ENCODE measurements at regions not wholly inside any gene's neighbourhood (a gene's known extent, or its start where the extent isn't known, plus 50 kb on each side); places are given as distances from the start of the nearest gene placed in this dataset.

DNA sequence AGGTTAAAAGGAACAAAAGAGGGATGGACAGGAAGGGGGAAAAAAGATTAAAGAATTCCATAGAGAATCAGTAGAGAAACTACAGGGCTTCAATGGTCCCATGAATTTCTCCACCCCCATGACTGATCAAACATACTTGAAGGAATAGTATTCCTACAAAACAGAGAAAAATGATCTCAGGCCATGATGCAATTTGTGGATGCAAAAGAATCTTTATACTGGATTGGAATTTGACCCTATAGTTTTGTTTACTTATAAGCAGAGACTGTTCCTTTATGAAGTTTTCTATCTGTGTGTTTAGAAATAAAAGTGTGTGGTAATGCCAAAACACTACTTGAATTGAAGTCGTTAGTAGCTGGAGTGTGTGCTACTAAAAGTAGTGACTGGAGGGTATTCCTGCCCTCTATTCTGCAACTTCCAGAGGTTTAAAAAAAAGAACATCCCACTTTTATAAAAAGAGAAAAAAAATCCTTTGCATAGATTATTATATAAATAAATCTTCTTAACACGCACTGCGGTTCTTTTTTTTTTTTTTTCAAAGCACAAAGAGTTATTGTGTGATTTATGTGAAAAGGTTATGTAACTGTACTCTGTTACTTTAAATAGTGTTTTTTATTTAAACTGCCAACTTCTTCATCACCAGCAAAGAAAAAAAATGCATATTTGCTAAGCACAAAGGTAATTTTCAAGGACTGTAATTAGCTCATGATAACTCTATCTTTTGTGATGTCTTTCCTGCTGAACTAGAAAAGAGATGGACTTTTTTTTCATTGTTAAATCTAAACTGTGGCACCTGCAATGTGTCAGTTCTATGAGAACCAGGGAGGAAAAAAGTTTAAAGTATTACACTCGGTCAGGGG lies 214.5 kb upstream of the CITED2 start:
- no peak for DNase-seq

DNA sequence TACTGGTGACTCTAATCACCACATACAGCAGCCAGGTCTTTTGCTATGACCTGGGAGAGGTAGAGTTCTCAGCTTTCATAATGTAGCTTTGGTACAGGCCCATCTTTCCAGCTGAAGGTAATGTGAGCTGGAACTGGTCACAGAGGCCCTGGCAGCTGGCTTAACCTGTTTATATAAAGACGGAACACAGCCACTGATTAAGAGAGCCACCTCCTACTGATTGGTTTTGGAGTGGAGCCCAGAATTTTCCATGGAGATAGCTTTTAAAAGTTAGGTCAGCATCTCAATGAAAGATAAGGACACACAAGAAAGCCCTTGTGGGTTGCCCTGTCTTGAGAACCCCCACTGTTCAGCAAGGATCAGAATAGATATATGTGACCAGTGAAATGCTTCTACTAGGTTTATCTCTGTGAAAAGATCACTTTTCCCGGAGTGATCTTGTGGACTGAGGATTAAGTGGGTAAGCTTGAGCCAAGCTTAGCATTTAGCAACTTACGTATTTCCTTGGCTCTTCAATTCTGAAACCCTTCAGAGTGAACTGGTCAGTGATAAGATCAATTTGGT lies 213.7 kb upstream of the CITED2 start:
- peak; percentile 33 to 52 for DNase-seq

DNA sequence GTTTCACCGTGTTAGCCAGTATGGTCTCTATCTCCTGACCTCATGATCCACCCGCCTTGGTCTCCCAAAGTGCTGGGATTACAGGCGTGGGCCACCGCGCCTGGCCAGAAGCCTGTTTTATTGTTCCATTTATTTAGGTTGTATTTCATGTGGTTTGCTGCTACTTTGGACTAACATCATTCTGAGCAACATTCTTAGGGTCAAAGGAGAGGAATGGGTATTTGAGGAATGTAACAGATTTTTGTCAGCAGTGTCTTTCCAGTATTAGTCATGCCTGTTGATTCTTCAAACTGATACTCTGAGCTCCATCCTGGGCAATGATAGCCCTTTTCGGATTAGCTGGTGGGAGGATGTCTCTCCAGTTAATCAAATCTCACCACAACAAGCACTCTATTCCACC lies 213.0 kb upstream of the CITED2 start:
- no peak for DNase-seq

DNA sequence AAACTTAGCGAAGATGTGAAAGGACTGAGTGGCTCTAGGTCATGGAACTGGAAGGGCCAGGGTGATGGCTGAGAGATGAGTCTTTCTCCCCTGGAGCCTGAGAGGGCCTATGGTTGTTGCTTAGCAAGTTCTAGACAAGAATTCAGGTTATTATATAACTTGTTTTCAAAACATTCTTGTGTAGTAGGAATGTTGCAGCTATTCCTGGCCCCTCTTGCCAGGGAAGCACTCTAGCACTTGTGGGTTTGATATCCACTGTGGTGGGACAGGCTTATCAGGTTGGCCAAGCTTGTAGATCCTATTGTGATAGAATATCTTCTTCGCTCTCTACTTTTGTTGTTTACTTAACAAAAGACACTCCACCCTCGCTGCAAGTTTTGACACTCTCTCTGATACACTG lies 211.8 kb upstream of the CITED2 start:
- DNase-seq, result no peak

DNA sequence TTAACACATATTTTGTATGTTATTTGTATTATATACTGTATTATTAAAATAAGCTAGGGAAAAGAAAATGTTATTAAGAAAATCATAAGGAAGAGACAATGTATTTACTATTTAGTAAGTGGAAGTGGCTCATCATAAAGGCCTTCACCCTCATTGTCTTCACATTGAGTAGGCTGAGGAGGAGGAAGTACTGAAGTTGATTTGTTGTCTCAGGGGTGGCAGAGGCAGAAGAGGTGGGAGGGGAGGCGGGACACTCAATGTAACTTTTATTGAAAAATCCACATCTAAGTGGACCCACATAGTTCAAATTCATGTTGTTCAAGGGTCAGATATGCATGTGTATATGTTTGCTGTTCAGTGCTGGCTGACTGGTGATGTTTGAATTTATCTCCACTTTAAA lies 210.2 kb upstream of the CITED2 start:
- no peak for DNase-seq

DNA sequence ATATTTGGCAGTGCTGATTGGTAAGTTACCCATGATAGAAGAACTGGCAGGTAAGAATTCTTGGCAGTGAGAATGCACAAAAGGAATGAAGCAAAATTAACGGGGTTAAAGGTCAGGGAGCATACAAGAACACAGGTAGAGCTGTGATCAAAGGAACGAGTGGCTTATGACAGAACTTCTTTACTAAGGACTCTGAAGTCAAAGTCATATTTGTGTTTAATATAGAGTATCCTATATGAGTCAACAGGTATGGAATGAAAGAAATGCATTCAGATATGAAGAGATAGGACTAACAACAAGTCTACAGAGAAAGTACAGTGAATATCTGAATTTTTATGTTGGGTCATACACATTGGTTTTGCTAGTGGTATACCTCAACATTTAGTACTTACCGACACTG lies 209.0 kb upstream of the CITED2 start:
- no peak for DNase-seq

DNA sequence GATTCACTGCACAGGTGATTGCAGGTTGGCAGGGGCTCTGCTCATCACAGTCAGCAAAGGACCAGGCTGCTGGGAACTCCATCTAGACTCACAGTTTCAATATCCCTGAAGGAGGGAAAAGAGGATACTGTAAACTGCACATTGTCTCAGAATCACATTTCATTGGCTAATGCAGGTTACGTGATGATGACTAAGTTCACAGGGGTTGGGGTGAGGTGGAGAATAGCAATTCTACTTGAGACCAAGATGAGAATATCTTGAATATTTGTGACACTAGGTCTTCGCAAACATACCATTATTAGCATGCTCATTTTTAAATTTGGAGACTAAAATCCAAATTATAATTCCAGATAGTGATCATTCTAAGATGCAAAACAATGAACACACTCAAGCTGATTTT lies 208.5 kb upstream of the CITED2 start:
- DNase-seq, result no peak

DNA sequence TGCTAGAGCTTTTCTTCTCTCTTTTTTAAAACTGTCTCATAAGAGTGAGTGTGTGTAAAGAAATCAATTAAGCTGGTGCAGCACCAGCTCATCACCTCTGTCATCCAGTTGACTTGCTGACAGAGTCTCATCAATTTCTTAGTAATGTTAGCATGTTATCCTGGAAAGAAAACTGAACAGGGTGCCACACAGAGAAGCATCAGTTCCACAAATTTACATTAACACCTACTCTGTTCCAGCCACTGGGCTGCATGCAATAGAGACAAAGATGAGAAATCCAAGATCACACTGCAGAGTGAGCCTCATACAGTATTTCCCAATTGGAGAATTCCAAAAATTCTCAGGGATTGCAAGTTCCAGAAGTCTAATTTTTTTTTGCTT lies 207.0 kb upstream of the CITED2 start:
- DNase-seq, result no peak

DNA sequence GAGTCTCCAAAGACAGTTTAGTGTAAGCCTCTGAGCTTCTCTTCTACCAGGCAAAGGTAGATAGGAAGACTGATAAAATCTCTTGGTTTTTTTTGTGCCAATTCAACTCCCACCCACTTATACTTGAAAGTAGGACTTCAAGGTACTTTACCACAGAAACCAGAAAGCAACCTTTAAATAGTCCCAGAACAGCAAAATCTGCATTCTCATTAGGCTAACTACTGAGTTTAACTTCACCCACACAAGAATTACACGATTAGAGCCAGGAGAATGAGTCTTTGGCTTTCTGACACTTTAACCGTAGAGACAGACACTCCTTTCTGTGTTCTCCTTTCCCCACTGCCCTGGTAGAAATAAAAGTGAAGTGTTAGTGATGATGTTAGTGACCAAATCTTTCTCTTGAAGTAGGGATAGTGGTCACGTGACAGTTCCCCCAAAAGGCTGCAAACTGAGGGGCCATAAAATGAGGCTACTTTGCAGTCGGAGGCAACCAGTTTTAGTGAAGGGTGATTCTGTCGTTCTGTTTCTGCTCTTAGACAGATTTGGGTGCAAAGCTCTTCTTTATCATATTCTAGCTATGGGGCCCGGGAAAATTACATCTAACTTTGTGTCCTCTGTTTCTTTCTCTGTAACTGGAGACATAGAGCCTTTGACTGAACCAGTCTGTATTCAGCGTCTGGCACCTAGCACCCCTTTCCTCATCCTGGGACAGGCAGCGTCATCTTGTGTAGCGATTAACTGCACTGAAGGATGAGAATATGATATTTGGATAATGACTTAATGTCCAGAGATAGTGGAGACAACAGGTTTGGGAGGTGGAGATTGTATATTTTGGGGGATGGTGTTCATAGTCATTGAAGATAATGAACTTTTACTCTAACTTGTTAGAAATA lies 206.4 kb upstream of the CITED2 start:
- DNase-seq, result no peak

DNA sequence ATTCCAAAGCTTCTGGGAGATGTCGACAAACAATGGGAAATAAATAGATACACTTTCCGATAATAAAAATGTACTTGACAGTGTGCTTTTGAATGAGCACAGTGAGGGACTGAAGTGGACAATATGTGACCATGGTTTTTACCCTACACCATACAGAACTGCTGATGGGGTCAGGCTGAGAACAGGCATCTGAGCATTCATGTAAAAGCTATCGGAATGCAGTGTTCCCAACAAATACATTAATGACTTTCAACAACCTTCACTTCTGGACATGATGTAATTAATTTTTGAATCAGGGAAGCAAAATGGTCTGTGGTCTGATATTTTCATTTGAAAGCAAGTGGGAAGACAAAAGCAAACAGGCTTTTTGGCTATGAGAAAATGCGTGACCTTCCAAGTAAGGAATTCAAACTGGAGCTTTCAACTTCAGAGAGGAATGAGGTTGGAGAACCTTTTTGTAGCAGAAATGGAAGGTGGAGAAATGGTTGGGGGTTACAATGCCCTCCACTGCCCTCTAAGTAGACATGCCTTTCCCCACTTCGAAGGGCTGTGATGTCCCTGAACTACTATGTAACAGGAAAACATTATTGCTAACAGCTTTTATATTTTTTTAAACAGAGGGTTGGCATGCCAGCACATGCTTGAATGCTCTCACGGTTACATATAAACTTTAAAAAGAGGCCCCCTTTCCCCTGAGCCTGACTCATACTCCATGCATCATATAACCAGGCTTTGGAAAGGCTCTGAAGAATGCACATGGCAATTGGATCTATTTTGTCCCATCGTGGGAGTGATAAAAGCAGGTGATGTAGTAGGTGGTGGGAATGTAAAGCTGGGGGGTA lies 203.5 kb upstream of the CITED2 start:
- DNase-seq, result no peak

DNA sequence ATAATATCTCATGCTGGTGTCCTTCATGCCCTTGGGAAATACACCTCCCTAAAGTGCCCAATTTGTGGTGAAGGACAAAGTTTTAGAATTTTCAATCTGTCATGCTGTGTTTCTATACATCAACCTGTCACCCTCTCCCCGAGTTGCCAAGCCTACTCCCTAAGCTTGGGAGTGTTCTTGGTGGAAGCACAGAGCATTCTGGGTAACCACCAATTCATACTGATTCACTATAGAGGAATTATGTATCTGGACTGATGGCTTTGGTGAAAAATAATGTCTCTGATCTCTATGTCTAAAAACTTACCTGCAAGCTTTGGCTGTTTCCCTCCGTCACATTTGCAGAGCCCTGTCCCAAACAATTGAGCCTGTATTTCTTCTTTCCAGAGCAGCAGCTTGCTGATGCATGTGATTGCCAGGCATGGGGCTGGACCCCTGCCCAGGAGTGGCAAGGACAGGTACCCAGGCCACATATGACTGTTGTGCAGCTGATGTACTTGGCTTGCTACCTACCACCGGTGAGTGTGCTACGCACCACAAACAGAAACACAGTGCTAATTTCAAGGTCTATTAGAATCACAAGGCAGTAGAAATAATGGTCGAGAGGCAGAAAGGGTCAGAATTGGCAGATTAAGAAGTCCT lies 202.8 kb upstream of the CITED2 start:
- no peak for DNase-seq

DNA sequence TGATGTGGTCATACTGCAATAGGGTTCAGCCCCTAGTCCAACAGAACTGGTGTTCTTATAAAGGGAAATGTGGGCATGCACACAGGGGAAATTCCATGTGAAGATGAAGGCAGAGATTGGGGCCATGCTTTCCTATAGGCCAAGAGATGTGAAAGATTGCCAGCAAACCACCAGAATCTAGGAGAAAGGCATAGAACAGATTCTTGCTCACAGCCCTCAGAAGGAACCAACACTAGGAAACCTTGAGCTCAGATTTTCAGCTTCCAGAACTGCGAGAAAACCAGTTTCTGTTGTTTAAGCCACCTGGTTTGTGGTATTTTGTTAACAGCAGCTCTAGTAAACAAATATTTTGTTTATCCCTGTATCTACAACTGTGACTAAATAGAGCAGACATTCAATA lies 197.6 kb upstream of the CITED2 start:
- DNase-seq, result no peak

DNA sequence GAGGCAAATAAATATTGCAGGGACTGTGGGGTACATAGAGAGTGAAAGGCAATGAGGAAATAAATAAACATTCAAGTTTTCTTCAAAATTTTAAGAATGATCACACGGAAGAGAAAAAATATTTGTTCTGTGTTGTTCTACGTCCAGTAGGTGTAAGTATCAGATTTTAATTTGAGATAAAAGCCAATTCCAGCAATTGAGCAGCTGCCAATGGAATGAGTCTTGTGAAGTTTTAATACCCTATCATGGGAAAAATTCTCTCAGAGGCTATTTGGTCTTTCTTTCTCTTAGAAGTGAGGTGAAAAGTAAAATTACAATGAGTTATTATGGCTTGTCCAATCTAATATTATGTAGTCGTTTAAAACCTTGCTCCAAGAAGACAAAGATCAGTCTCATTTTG lies 195.7 kb upstream of the CITED2 start:
- DNase-seq, result no peak

DNA sequence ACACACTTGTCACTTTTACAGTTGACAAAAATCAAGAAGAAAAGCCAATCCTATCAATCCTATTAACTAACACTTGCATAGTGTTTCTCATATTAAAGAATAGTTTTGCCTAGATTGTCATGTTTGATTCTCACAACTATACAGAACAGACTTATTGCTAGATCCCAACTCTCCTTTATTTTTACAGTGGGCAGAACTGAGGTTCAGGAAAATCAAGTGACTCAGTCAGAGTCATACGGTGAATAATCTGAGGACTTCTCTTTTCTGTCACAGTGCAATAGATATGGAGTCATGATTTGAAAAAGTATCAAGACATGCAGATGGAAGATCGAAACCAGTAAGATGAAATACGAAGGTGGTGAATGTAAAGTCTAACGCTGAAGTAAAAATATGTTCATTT lies 195.1 kb upstream of the CITED2 start:
- DNase-seq, result no peak

DNA sequence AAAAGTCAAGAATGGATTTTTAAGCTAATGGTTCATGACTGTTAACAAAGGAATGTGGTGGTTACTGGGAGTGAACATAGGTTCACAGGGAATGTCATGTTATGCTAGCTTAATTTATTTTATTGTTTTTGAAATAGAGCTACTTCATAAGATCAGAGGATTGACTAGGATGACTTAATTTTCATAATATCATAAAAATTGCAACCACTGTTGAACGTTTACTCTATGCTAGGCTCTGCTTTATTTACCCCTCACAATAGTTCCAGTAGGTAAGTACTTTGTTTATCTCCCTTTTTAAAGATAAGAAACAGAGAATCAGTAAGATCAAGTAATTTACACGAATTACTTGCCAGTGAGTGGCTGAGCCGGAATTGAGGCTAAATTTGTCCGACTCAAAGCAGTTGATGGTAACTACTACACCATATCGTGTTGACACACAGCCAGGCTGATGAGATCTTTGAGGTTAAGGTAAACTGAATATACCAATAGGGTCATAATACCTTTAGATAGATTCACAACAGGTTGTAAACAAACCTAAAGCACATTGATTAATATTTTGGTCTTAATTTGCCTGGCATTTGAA lies 194.6 kb upstream of the CITED2 start:
- no peak for DNase-seq

DNA sequence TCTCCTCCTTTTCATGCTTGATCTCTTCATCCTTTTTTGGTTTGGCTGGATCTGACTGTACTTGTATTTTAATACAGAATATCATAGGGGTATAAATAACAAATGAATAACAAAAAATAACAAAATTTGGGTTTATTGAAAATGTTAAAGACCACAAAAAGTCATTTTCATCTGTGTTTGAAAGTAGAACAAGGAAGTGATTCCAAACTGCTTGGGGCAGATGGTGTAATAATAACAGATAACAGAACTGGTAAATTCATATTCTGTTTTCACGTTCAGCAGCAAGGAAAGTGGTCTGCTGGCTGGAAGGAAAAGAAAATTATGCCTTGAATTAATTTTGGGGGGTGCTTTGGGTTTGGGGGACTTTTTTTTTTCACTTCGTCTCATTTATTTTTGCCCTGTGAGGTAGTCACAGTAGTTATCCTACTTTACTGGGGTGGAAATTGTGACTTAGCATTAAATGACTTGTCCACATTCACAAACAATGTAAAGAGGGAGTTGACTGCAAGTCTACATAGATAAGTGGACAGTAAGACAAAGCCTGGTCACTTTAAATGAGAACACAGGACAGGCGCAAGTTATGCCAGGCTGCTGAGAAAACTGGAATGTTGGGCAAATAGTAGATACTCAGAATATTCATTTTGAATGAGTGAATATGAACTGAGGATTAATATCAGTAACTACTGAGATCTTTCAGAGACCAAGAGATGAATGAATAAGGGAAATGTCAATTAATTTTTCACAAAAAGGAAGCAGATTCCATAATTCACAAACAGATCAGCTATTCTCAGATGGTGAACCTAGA lies 193.9 kb upstream of the CITED2 start:
- no peak for DNase-seq

DNA sequence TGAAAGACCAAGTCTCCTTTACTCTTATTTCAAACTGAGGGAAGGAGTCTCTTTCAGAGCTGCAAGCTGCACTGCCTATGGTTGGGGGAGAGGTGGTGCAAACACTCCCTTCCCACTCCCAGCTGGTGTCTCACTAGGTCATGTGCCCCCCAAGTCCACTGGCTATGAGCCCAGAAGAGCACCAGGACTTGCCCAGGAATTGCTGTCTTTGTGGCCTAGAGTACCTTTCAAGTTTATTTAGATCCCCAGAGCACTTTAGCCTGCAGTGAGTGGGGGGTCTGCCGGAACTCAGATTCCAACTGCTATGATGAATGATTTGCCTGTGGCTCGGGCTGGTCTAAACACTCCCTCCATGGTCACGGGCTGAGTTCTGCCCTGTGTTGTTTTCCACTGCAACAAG lies 192.6 kb upstream of the CITED2 start:
- DNase-seq, result no peak

DNA sequence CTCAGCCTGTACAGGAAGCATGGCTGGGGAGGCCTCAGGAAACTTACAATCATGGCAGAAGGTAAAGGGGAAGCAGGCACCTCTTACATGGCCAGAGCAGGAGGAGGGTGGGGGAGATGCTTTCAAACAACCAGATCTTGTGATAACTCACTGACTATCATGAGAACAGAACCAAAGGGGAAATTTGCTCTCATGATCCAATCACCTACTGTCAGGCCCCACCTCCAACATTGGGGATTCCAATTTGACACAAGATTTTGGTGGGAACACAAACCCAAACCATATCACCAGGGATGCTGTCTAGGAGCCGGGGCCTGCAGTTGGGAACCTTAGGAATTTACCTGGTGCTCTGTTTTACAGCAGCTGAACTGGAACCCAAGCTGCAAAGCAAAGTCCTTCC lies 191.1 kb upstream of the CITED2 start:
- no peak for DNase-seq

DNA sequence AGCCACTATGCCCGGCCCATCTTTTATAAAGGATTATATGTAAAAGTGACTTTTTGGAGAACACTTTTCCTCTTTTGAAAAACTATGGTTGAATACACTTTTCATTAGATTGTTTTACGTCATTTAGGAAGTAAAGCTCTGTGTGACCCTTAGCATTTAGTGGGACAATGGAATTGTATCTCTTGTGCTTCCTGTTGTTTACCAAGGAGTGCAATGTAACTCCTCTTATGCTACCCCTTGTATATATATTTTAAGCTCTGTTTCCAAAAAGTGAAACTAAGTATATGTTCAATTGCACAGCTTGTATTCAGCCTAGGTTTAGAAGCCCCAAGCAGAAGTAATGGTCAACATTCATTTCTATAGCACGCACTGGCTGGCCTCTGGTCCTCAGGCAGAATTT lies 183.1 kb upstream of the CITED2 start:
- DNase-seq, result no peak

DNA sequence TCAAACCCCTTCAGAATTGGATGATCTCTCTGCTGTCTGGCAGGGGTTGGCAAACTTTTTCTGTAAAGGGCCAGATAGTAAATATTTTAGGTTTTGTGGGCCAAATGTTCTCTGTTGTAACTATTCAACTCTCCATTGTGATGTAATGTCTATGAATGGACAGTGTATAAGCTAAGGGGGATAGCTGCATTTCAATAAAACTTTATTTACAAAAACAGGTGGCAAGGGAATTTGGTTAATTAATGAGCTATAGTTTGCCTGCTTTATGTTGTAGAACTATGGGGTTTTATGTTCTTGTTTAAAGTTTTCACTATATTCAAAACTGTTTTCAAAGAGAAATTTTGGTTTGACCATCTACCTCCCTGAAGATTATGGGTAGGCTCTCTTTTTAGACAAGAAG lies 182.1 kb upstream of the CITED2 start:
- DNase-seq, result no peak

DNA sequence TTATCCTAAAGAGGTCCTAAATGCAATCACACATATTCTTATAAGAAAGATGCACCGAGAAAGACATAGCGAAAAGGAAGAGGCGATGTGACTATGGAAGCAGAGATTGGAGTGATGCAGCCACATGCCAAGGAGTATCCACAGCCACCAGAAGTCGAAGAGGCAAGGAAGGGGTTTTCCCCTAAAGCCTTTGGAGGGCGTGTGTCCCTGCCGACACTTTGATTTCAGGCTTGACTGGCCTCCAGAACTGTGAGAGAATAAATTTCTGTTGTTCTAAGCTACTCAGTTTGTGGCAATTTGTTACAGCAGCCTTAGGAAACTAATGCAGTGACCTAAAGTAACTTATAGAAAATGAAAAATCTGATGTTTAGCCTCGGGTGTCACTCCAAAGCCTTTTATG lies 179.5 kb upstream of the CITED2 start:
- DNase-seq, result no peak

All from NCI-H526 (cell line).